HEK293 (cell line): ENCODE measurements at regions not wholly inside any gene's neighbourhood (a gene's known extent, or its start where the extent isn't known, plus 50 kb on each side); places are given as distances from the start of the nearest gene placed in this dataset.

Source experiments
- CTCF ChIA-PET: fragments of 350-600 bp; formaldehyde crosslinking; extraction: SDS; loops from one replicate; lab custom pipeline; 2021; ENCODE audit warnings: antibody characterized with exemption; lab: Yijun Ruan, JAX
- POLR2A ChIA-PET: fragments of 300-600 bp; formaldehyde crosslinking; extraction: SDS; loops from one replicate; lab custom pipeline; 2020; ENCODE audit warnings: antibody characterized with exemption, inconsistent platforms; lab: Yijun Ruan, JAX
- H3K27ac ChIP-seq: fragments of 200-500 bp; sonication (Bioruptor generic); 2 replicates; pipeline ENCODE4 v1.5.1; 2014; ENCODE audit warnings: low read depth, low read length, control low read depth, inconsistent platforms; ENCODE audit errors: extremely low read depth
- H3K36me3 ChIP-seq, 2 experiments: fragments of 200-500 bp in 1 of 2; sonication (Bioruptor generic) in 1 of 2; 1 replicate in 1 of 2; 2 replicates in 1 of 2; pipeline ENCODE4 v1.5.1; 2014 to 2017; ENCODE audit warnings: inconsistent platforms in 2 of 2, low read length in 2 of 2; ENCODE audit not compliant: control insufficient read depth in 2 of 2, insufficient read depth in 1 of 2
- H3K4me1 ChIP-seq: fragments of 200-500 bp; sonication (Bioruptor generic); 2 replicates; pipeline ENCODE4 v1.5.1; 2014; ENCODE audit warnings: mild to moderate bottlenecking, low read length, inconsistent platforms; ENCODE audit not compliant: control insufficient read depth, insufficient read depth
- H3K4me3 ChIP-seq: 2 replicates; pipeline ENCODE4 v1.5.1; 2011; ENCODE audit warnings: low read depth, mild to moderate bottlenecking, control low read depth, low read length, moderate library complexity
- H3K9me3 ChIP-seq: fragments of 200-500 bp; sonication (Bioruptor generic); 2 replicates; pipeline ENCODE4 v1.5.1; 2014; ENCODE audit warnings: low read depth, low read length, inconsistent platforms; ENCODE audit not compliant: control insufficient read depth, insufficient read depth
- GLI2 ChIP-seq: fragments of 450-650 bp; formaldehyde crosslinking; IDR thresholded peaks from 2 replicates; pipeline ENCODE4; 2017; ENCODE audit warnings: missing biosample characterization, missing genetic modification characterization, low read depth, borderline replicate concordance
- GLIS1 ChIP-seq: fragments of 450-650 bp; formaldehyde crosslinking; IDR thresholded peaks from 2 replicates; pipeline ENCODE4 v1.5.1; 2016; ENCODE audit warnings: missing biosample characterization, missing genetic modification characterization
- IKZF3 ChIP-seq: fragments of 450-650 bp; IDR thresholded peaks from 2 replicates; pipeline ENCODE4 v1.5.0; 2018; ENCODE audit warnings: missing biosample characterization, mild to moderate bottlenecking, missing genetic modification characterization, moderate library complexity
- KLF8 ChIP-seq: fragments of 450-650 bp; formaldehyde crosslinking; IDR thresholded peaks from 2 replicates; pipeline ENCODE4 v1.5.1; 2016; ENCODE audit warnings: missing biosample characterization, missing genetic modification characterization
- SETDB1 ChIP-seq: IDR thresholded peaks from one replicate; pipeline ENCODE4 v1.6.1; 2017; ENCODE audit warnings: mild to moderate bottlenecking, low read length, moderate library complexity, mixed read lengths; ENCODE audit not compliant: insufficient read length
- ZNF24 ChIP-seq: fragments of 450-650 bp; formaldehyde crosslinking; IDR thresholded peaks from 2 replicates; pipeline ENCODE4 v1.5.1; 2016; ENCODE audit warnings: missing biosample characterization, missing genetic modification characterization
- ZNF596 ChIP-seq: fragments of 450-650 bp; IDR thresholded peaks from 2 replicates; pipeline ENCODE4 v1.5.0; 2018; ENCODE audit warnings: missing biosample characterization, mild to moderate bottlenecking, missing genetic modification characterization, moderate library complexity
- ZNF621 ChIP-seq: fragments of 450-650 bp; formaldehyde crosslinking; IDR thresholded peaks from 2 replicates; pipeline ENCODE4 v1.5.1; 2017; ENCODE audit warnings: missing biosample characterization, missing genetic modification characterization
- ZNF623 ChIP-seq: fragments of 450-650 bp; formaldehyde crosslinking; IDR thresholded peaks from 2 replicates; pipeline ENCODE4 v1.5.1; 2016; ENCODE audit warnings: missing biosample characterization, missing genetic modification characterization
- ZNF776 ChIP-seq: fragments of 450-650 bp; formaldehyde crosslinking; IDR thresholded peaks from 2 replicates; pipeline ENCODE4 v1.5.0; 2017; ENCODE audit warnings: missing biosample characterization, missing genetic modification characterization, borderline replicate concordance
- ZNF792 ChIP-seq: fragments of 450-650 bp; formaldehyde crosslinking; IDR thresholded peaks from 2 replicates; pipeline ENCODE4 v1.5.1; 2016; ENCODE audit warnings: missing biosample characterization, missing genetic modification characterization
- TF ChIP-seq, protein P1 (sequence below): fragments of 450-650 bp; formaldehyde crosslinking; IDR thresholded peaks from 2 replicates; pipeline ENCODE4 v1.5.1; 2016; ENCODE audit warnings: missing biosample characterization, missing genetic modification characterization
- TF ChIP-seq, protein P2 (sequence below): fragments of 450-650 bp; formaldehyde crosslinking; IDR thresholded peaks from 2 replicates; pipeline ENCODE4 v1.5.1; 2016; ENCODE audit warnings: missing biosample characterization, missing genetic modification characterization
- TF ChIP-seq, protein P3 (sequence below): fragments of 450-650 bp; formaldehyde crosslinking; IDR thresholded peaks from 2 replicates; pipeline ENCODE4 v1.5.0; 2017; ENCODE audit warnings: missing biosample characterization, missing genetic modification characterization, borderline replicate concordance
- TF ChIP-seq, protein P4 (sequence below): fragments of 450-650 bp; formaldehyde crosslinking; optimal IDR thresholded peaks from 2 replicates; pipeline ENCODE3; 2016; ENCODE audit warnings: missing biosample characterization, mild to moderate bottlenecking, missing genetic modification characterization
- TF ChIP-seq, protein P5 (sequence below): fragments of 450-650 bp; formaldehyde crosslinking; IDR thresholded peaks from 2 replicates; pipeline ENCODE4 v1.5.1; 2016; ENCODE audit warnings: missing biosample characterization, missing genetic modification characterization, low read depth

DNA sequence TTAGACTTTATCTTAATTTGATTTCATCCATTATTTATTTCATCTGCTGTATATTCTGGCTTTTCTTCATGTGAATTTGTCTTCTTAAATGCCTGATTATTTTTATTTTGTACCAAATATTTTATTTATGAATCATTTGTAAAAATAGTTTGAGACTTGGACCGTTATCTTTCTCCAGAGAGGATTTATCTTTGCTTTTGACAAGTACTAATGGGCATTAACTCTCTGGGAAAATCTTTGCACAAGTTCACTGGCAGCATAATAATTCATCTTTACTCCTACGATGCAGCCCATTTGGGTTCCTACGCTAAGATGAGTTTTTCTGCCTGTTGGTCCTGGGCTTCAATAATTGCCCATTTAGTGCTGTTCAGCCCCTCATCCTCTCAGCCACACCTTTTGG lies 131.0 kb upstream of the RORB start:
- POLR2A ChIA-PET: no interaction called here
- Histone ChIP-seq H3K9me3 (no peaks in the 10 kb centered on the region), H3K4me3 (no peak overlapping the region), H3K4me1 (no peaks in the 10 kb centered on the region), H3K36me3 (no peaks in the 10 kb centered on the region)
- CTCF ChIA-PET: no interaction called here
- no peak for TF ChIP-seq KLF8
- TF ChIP-seq, protein P1, sequence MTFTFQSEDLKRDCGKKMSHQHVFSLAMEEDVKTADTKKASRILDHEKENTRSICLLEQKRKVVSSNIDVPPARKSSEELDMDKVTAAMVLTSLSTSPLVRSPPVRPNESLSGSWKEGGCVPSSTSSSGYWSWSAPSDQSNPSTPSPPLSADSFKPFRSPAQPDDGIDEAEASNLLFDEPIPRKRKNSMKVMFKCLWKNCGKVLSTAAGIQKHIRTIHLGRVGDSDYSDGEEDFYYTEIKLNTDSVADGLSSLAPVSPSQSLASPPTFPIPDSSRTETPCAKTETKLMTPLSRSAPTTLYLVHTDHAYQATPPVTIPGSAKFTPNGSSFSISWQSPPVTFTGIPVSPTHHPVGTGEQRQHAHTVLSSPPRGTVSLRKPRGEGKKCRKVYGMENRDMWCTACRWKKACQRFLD (tag by site-specific recombination): no peak
- TF ChIP-seq GLI2 (tag by site-specific recombination): no peak
- TF ChIP-seq, all 188 proteins: peak for 0
- no peak overlapping the region for H3K27ac ChIP-seq

DNA sequence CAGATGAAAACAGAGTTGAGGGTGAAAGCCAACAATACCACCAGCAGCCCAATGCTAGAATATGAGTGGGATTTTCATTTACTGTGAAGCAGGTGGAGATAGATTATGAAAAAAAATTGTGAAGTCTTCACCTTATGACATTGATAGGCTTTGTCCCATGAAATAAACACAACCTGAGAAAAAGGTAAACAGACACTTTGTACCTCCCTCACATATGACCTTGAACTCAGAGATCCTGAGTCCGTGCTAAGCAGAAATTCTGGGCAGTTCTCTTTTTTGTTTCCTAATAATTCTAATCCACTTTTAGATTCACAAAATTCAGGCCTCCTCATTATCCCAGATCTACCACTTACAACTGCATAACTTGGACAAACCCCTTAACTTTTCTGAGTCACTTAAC lies 127.3 kb upstream of the RORB start:
- ChIA-PET POLR2A (no interaction called here), CTCF (no interaction called here)
- no peak overlapping the region for H3K4me3 ChIP-seq

More for the DNA sequence above, 127.3 kb upstream of the RORB start:
- Histone ChIP-seq H3K36me3 (no peaks in the 10 kb centered on the region), H3K4me1 (no peaks in the 10 kb centered on the region), H3K27ac (no peak overlapping the region), H3K9me3 (no peaks in the 10 kb centered on the region)
- TF ChIP-seq ZNF776 (tag by site-specific recombination) (no peak), ZNF621 (no peak), SETDB1 (no peak), ZNF24 (tag by site-specific recombination) (no peak), ZNF596 (tag by site-specific recombination) (no peak), ZNF623 (tag by site-specific recombination) (no peak), GLIS1 (tag by site-specific recombination) (no peak), ZNF792 (tag by site-specific recombination) (no peak), IKZF3 (no peak)
- TF ChIP-seq, protein P2, sequence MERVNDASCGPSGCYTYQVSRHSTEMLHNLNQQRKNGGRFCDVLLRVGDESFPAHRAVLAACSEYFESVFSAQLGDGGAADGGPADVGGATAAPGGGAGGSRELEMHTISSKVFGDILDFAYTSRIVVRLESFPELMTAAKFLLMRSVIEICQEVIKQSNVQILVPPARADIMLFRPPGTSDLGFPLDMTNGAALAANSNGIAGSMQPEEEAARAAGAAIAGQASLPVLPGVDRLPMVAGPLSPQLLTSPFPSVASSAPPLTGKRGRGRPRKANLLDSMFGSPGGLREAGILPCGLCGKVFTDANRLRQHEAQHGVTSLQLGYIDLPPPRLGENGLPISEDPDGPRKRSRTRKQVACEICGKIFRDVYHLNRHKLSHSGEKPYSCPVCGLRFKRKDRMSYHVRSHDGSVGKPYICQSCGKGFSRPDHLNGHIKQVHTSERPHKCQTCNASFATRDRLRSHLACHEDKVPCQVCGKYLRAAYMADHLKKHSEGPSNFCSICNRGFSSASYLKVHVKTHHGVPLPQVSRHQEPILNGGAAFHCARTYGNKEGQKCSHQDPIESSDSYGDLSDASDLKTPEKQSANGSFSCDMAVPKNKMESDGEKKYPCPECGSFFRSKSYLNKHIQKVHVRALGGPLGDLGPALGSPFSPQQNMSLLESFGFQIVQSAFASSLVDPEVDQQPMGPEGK: no peak
- TF ChIP-seq, protein P3, sequence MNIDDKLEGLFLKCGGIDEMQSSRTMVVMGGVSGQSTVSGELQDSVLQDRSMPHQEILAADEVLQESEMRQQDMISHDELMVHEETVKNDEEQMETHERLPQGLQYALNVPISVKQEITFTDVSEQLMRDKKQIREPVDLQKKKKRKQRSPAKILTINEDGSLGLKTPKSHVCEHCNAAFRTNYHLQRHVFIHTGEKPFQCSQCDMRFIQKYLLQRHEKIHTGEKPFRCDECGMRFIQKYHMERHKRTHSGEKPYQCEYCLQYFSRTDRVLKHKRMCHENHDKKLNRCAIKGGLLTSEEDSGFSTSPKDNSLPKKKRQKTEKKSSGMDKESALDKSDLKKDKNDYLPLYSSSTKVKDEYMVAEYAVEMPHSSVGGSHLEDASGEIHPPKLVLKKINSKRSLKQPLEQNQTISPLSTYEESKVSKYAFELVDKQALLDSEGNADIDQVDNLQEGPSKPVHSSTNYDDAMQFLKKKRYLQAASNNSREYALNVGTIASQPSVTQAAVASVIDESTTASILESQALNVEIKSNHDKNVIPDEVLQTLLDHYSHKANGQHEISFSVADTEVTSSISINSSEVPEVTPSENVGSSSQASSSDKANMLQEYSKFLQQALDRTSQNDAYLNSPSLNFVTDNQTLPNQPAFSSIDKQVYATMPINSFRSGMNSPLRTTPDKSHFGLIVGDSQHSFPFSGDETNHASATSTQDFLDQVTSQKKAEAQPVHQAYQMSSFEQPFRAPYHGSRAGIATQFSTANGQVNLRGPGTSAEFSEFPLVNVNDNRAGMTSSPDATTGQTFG (tag by site-specific recombination): no peak
- TF ChIP-seq, protein P4, sequence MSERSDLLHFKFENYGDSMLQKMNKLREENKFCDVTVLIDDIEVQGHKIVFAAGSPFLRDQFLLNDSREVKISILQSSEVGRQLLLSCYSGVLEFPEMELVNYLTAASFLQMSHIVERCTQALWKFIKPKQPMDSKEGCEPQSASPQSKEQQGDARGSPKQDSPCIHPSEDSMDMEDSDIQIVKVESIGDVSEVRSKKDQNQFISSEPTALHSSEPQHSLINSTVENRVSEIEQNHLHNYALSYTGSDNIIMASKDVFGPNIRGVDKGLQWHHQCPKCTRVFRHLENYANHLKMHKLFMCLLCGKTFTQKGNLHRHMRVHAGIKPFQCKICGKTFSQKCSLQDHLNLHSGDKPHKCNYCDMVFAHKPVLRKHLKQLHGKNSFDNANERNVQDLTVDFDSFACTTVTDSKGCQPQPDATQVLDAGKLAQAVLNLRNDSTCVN (tag by site-specific recombination): no peak
- TF ChIP-seq, protein P5, sequence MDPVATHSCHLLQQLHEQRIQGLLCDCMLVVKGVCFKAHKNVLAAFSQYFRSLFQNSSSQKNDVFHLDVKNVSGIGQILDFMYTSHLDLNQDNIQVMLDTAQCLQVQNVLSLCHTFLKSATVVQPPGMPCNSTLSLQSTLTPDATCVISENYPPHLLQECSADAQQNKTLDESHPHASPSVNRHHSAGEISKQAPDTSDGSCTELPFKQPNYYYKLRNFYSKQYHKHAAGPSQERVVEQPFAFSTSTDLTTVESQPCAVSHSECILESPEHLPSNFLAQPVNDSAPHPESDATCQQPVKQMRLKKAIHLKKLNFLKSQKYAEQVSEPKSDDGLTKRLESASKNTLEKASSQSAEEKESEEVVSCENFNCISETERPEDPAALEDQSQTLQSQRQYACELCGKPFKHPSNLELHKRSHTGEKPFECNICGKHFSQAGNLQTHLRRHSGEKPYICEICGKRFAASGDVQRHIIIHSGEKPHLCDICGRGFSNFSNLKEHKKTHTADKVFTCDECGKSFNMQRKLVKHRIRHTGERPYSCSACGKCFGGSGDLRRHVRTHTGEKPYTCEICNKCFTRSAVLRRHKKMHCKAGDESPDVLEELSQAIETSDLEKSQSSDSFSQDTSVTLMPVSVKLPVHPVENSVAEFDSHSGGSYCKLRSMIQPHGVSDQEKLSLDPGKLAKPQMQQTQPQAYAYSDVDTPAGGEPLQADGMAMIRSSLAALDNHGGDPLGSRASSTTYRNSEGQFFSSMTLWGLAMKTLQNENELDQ (tag by site-specific recombination): no peak
